Neuronal stem cell (in vitro differentiated cells): ENCODE measurements at regions not wholly inside any gene's neighbourhood (a gene's known extent, or its start where the extent isn't known, plus 50 kb on each side); places are given as distances from the start of the nearest gene placed in this dataset.

Source experiments
- DNase-seq: peaks from one replicate; pipeline ENCODE4 v3.0.0-alpha.2; 2013; ENCODE audit warnings: low spot score
- H2AFZ ChIP-seq: one replicate; pipeline ENCODE4 v1.6.1; 2013; ENCODE audit warnings: mild to moderate bottlenecking, low read length, inconsistent platforms
- H2AK5ac ChIP-seq: 2 replicates; pipeline ENCODE4 v1.6.1; 2013; ENCODE audit warnings: low read depth, mild to moderate bottlenecking, inconsistent platforms, low read length, moderate library complexity, mixed read lengths
- H2BK120ac ChIP-seq: 2 replicates; pipeline ENCODE4 v1.6.1; 2013; ENCODE audit warnings: low read depth, mild to moderate bottlenecking, inconsistent platforms, low read length, moderate library complexity, mixed read lengths
- H2BK12ac ChIP-seq: one replicate; pipeline ENCODE4 v1.6.1; 2013; ENCODE audit warnings: low read length, inconsistent platforms
- H2BK15ac ChIP-seq: 2 replicates; pipeline ENCODE4 v1.6.1; 2013; ENCODE audit warnings: mild to moderate bottlenecking, low read length, inconsistent platforms, mixed read lengths
- H2BK5ac ChIP-seq: one replicate; pipeline ENCODE4 v1.6.1; 2013; ENCODE audit warnings: inconsistent platforms, mild to moderate bottlenecking, low read length, moderate library complexity
- H3K14ac ChIP-seq: one replicate; pipeline ENCODE4 v1.6.1; 2013; ENCODE audit warnings: low read length, inconsistent platforms
- H3K18ac ChIP-seq: 2 replicates; pipeline ENCODE4 v1.6.1; 2013; ENCODE audit warnings: low read length, inconsistent platforms
- H3K23ac ChIP-seq: 2 replicates; pipeline ENCODE4 v1.6.1; 2013; ENCODE audit warnings: low read depth, mild to moderate bottlenecking, mixed read lengths, low read length, inconsistent platforms; ENCODE audit not compliant: poor library complexity
- H3K27ac ChIP-seq: replicated peaks from 3 replicates; pipeline ENCODE4 v1.5.1; 2013; ENCODE audit warnings: low read length, inconsistent platforms
- H3K27me3 ChIP-seq, 3 experiments: 2 replicates each; pipeline ENCODE4 v1.6.1; 2013; ENCODE audit warnings: low read length in 3 of 3, mild to moderate bottlenecking in 2 of 3, inconsistent platforms in 1 of 3, low read depth in 1 of 3, mixed read lengths in 1 of 3, moderate library complexity in 1 of 3; ENCODE audit not compliant: control insufficient read depth in 3 of 3, insufficient read depth in 3 of 3
- H3K36me3 ChIP-seq, 2 donors: replicated peaks in 1 of 2; 2 replicates each; pipeline ENCODE4 v1.6.1; 2013; ENCODE audit warnings: low read length in 2 of 2; ENCODE audit not compliant: control insufficient read depth in 2 of 2, insufficient read depth in 2 of 2
- H3K4ac ChIP-seq: 2 replicates; pipeline ENCODE4 v1.6.1; 2013; ENCODE audit warnings: inconsistent platforms, mild to moderate bottlenecking, low read length, moderate library complexity
- H3K4me1 ChIP-seq, 2 donors: 1 replicate in 1 of 2; 2 replicates in 1 of 2; pipeline ENCODE4 v1.6.1; 2013; ENCODE audit warnings: low read length in 2 of 2, low read depth in 1 of 2; ENCODE audit not compliant: control insufficient read depth in 2 of 2, insufficient read depth in 1 of 2
- H3K4me2 ChIP-seq: one replicate; pipeline ENCODE4 v1.6.1; 2013; ENCODE audit warnings: mild to moderate bottlenecking, low read length, inconsistent platforms; ENCODE audit not compliant: insufficient read depth, poor library complexity, severe bottlenecking
- H3K4me3 ChIP-seq, 2 donors: 2 replicates each; pipeline ENCODE4 v1.5.1; 2013; ENCODE audit warnings: low read length in 2 of 2, mild to moderate bottlenecking in 2 of 2, inconsistent platforms in 1 of 2, moderate library complexity in 1 of 2
- H3K79me1 ChIP-seq: one replicate; pipeline ENCODE4 v1.6.1; 2013; ENCODE audit warnings: low read depth, mild to moderate bottlenecking, inconsistent platforms, low read length, moderate library complexity
- H3K9ac ChIP-seq: one replicate; pipeline ENCODE4 v1.6.1; 2013; ENCODE audit warnings: mild to moderate bottlenecking, low read depth, low read length, inconsistent platforms; ENCODE audit not compliant: poor library complexity
- H3K9me3 ChIP-seq, 2 donors: replicated peaks in 1 of 2; 2 replicates each; pipeline versions ENCODE3 to v1.6.1; 2013; ENCODE audit warnings: low read length in 2 of 2, mild to moderate bottlenecking in 2 of 2, inconsistent platforms in 1 of 2, low read depth in 1 of 2, mixed read lengths in 1 of 2, moderate library complexity in 1 of 2; ENCODE audit not compliant: control insufficient read depth in 2 of 2, insufficient read depth in 1 of 2
- H4K8ac ChIP-seq: one replicate; pipeline ENCODE4 v1.6.1; 2013; ENCODE audit warnings: low read depth, mild to moderate bottlenecking, inconsistent platforms, low read length, moderate library complexity
- H4K91ac ChIP-seq: one replicate; pipeline ENCODE4 v1.6.1; 2013; ENCODE audit warnings: low read length, low read depth, mild to moderate bottlenecking, inconsistent platforms; ENCODE audit not compliant: poor library complexity
- WGBS, 2 donors: extraction: QIAGEN DNeasy Blood & Tissue Kit; methylation state at CpG; one replicate each; pipeline ENCODE4 v1.1.7; 2013; ENCODE audit warnings: missing lambda C conversion rate in 2 of 2, mixed read lengths in 1 of 2; ENCODE audit not compliant: insufficient read length in 2 of 2, insufficient replicate concordance in 1 of 2; ENCODE audit errors: extremely low coverage in 2 of 2; 5-methylcytosine and 5-hydroxymethylcytosine counted together

DNA sequence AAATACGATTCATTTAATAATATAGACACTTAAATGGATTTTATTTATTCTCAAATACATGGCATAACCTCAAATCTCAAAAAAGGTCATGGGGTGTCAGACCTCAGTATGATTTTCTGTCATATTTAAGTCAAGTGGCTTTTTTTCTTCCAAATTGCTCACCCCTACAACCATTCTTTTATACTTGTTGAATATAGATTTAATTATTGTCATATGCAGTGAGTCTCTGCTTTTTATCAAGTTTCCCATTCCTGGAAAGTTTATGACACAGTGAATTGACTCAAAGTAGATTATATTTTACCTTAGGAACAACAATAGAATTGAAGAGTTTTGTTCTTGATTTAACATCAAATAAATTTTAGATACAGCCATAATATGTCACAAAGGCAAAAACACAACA, 59.5 kb upstream of the IRF2BP2 start:
- H2BK15ac ChIP-seq, result no peak overlapping the region
- no peak overlapping the region for H3K14ac ChIP-seq
- H3K4me3 ChIP-seq, result no peak overlapping the region
- H3K9me3 ChIP-seq, result peaks cover 4 to 21% of the 10 kb centered on the region in 2 donors
- no peaks in the 10 kb centered on the region for H3K79me1 ChIP-seq
- H3K4me2 ChIP-seq, result no peak overlapping the region
- H2BK12ac ChIP-seq, result no peak overlapping the region
- no peak overlapping the region for H2AFZ ChIP-seq
- H3K27ac ChIP-seq, result no peak overlapping the region
- no peak overlapping the region for H2BK120ac ChIP-seq
- H3K36me3 ChIP-seq, result no peaks in the 10 kb centered on the region
- no peaks in the 10 kb centered on the region for H3K4me1 ChIP-seq
- no peak overlapping the region for H3K23ac ChIP-seq
- no peak overlapping the region for H3K9ac ChIP-seq
- H4K8ac ChIP-seq, result no peak overlapping the region
- H2BK5ac ChIP-seq, result no peak overlapping the region
- no peak overlapping the region for H2AK5ac ChIP-seq
- WGBS, 2 donors, result no CpG with 5 or more reads among the region's 1 CpG
- no peaks in the 10 kb centered on the region for H3K27me3 ChIP-seq
- no peak overlapping the region for H3K4ac ChIP-seq
- no peak overlapping the region for H3K18ac ChIP-seq
- H4K91ac ChIP-seq, result no peak overlapping the region
- no peak for DNase-seq

- Histone ChIP-seq H3K27me3 (no peaks in the 10 kb centered on the region), H3K23ac (no peak overlapping the region), H3K4ac (no peak overlapping the region), H2BK12ac (no peak overlapping the region), H3K79me1 (no peaks in the 10 kb centered on the region), H2BK120ac (no peak overlapping the region), H3K14ac (no peak overlapping the region), H2AFZ (peak overlapping the region; percentile 24), H3K18ac (no peak overlapping the region), H2AK5ac (no peak overlapping the region), H3K9me3 (peaks cover 4 to 21% of the 10 kb centered on the region in 2 donors), H2BK15ac (no peak overlapping the region), H3K9ac (no peak overlapping the region), H4K91ac (no peak overlapping the region), H2BK5ac (no peak overlapping the region), H3K4me1 (no peaks in the 10 kb centered on the region), H3K4me3 (no peak overlapping the region), H3K27ac (no peak overlapping the region), H3K4me2 (no peak overlapping the region), H4K8ac (no peak overlapping the region), H3K36me3 (no peaks in the 10 kb centered on the region)
- no CpG with 5 or more reads among the region's 5 CpGs for WGBS, 2 donors
- DNase-seq, result no peak
Measured at GRCh38 chr1:234668577-234668955, 58.6 kb upstream of the IRF2BP2 start.

DNA sequence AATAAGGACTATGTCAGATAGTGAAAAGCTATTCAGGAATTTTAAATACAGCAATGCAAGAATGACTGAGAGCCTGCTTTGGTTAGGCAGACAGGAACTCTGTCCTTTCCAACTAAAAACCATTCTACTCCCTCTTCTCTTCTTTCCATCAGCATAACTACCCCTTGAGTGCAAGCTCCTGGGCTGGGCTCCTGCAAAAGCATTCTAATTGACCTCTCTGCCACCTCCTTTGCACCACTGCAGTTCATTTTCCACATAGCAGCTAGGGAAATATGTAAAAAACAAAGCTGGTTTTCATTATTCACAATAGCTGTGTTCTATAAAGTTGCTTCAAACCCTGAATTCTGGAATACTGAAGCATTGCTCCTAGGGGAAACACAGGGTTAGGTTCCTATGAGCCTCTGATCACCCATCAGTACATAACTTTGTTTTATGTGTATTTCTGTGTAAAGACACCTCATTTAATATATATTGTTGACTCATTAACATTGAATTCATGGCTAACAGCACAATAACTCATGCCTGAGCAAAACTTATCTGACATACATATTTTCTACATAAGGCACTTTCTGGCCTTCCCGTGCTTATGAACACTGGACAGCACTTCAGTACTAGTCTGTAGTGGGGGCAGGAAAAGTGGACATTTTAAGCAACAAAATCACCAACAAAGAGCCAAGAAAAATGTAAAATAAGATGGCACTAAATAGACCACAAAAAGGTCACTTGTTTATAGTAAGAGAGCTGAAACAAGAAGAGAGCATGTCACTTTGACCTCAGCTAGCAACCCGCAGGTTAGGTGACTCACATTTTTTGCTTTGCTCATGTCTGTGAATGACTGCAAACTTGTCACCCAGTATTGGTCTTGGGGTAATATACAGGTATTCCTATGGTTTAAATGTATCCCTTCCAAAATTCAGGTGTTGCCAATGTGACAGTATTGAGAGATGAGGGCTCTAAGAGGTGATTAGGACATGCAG, 57.9 kb upstream of the IRF2BP2 start:
- no peak overlapping the region for H2AK5ac ChIP-seq
- no peak overlapping the region for H2BK12ac ChIP-seq
- no peak overlapping the region for H3K18ac ChIP-seq
- H3K27ac ChIP-seq, result no peak overlapping the region
- no peak overlapping the region for H3K4me3 ChIP-seq
- H3K79me1 ChIP-seq, result no peaks in the 10 kb centered on the region
- H4K8ac ChIP-seq, result no peak overlapping the region
- H2BK120ac ChIP-seq, result no peak overlapping the region
- H3K27me3 ChIP-seq, result no peaks in the 10 kb centered on the region
- DNase-seq, result no peak
- no peak overlapping the region for H3K23ac ChIP-seq
- peaks cover 4 to 21% of the 10 kb centered on the region in 2 donors for H3K9me3 ChIP-seq
- WGBS, 2 donors, result no CpG with 5 or more reads among the region's 2 CpGs
- no peak overlapping the region for H4K91ac ChIP-seq
- H2BK5ac ChIP-seq, result no peak overlapping the region
- H3K4me2 ChIP-seq, result no peak overlapping the region
- H3K14ac ChIP-seq, result no peak overlapping the region
- H3K4me1 ChIP-seq, result no peaks in the 10 kb centered on the region
- H3K4ac ChIP-seq, result no peak overlapping the region
- H2AFZ ChIP-seq, result peak overlapping the region; percentile 24
- no peaks in the 10 kb centered on the region for H3K36me3 ChIP-seq
- H3K9ac ChIP-seq, result no peak overlapping the region
- no peak overlapping the region for H2BK15ac ChIP-seq

DNA sequence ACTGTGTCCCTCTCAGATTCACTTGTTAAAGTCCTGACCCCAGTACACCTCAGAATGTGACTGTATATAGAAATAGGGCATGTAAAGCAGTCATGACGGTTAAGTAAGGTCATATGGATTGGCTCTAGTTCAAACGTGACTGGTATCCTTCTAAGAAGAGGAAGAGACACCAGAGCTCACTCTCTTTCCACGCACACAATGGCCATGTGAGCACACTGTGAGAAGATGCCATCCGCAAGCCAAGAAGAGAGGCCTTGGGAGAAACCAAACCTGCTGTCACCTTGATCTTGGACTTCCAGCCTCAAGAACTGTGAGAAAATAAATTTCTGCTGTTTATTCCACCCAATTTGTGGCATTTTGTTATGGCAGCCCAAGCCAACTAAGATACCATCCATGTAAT, 56.8 kb upstream of the IRF2BP2 start:
- Histone ChIP-seq H3K4me1 (no peaks in the 10 kb centered on the region), H2BK15ac (no peak overlapping the region), H2AFZ (no peak overlapping the region), H3K36me3 (no peaks in the 10 kb centered on the region), H3K18ac (no peak overlapping the region), H2BK12ac (no peak overlapping the region), H3K27ac (no peak overlapping the region), H3K9me3 (peaks cover 4 to 21% of the 10 kb centered on the region in 2 donors), H3K4me2 (no peak overlapping the region), H3K4me3 (no peak overlapping the region), H3K79me1 (no peaks in the 10 kb centered on the region), H3K27me3 (no peaks in the 10 kb centered on the region), H3K14ac (no peak overlapping the region), H3K4ac (no peak overlapping the region), H2BK120ac (no peak overlapping the region), H2BK5ac (no peak overlapping the region), H4K91ac (no peak overlapping the region), H4K8ac (no peak overlapping the region), H3K9ac (no peak overlapping the region), H3K23ac (no peak overlapping the region), H2AK5ac (no peak overlapping the region)
- DNase-seq, result no peak
- WGBS, 2 donors, result no CpG with 5 or more reads among the region's 4 CpGs
